HL-60 (cell line): ENCODE measurements at regions not wholly inside any gene's neighbourhood (a gene's known extent, or its start where the extent isn't known, plus 50 kb on each side); places are given as distances from the start of the nearest gene placed in this dataset.

Experiments used
- DNase-seq, 2 experiments: peaks; one replicate each; pipeline ENCODE4 v3.0.0-alpha.2; 2010 to 2020; ENCODE audit warnings: low read depth in 1 of 2, low spot score in 1 of 2
- H3K27ac ChIP-seq: fragments of 250-450 bp; sonication (Bioruptor Pico); replicated peaks from 2 replicates; pipeline ENCODE4 v1.5.1; 2020; ENCODE audit warnings: mild to moderate bottlenecking, moderate library complexity
- H3K27me3 ChIP-seq: fragments of 250-450 bp; sonication (Bioruptor Pico); 2 replicates; pipeline ENCODE4 v1.5.1; 2021; ENCODE audit warnings: mild to moderate bottlenecking, moderate library complexity; ENCODE audit not compliant: insufficient read depth, poor library complexity, severe bottlenecking
- H3K4me3 ChIP-seq: replicated peaks from 2 replicates; pipeline ENCODE4 v1.5.1; 2011; ENCODE audit warnings: mild to moderate bottlenecking, control low read depth, low read length; ENCODE audit not compliant: insufficient read depth
- GABPA ChIP-seq: IDR thresholded peaks from 2 replicates; pipeline ENCODE4 v1.6.1; 2012; ENCODE audit warnings: low read depth
- POLR2AphosphoS5 ChIP-seq: IDR thresholded peaks from 2 replicates; pipeline ENCODE4 v1.6.1; 2012; ENCODE audit warnings: low read depth
- SPI1 ChIP-seq: IDR thresholded peaks from 2 replicates; pipeline ENCODE4 v1.6.1; 2012; ENCODE audit warnings: low read depth, mild to moderate bottlenecking, borderline replicate concordance
- TF ChIP-seq, protein P1 (sequence below): IDR thresholded peaks from one replicate; pipeline ENCODE4 v1.5.1; 2011; ENCODE audit warnings: low read length, control low read depth, inconsistent platforms; ENCODE audit not compliant: insufficient read depth
- TF ChIP-seq, protein P2 (sequence below): IDR thresholded peaks from 2 replicates; pipeline ENCODE4 v1.6.1; 2012; ENCODE audit warnings: low read depth; ENCODE audit not compliant: insufficient replicate concordance

GRCh38 chr1:238916828-238917227 is 469.5 kb upstream of the CHRM3 start:
- Histone ChIP-seq H3K27ac (no peak overlapping the region), H3K4me3 (no peak overlapping the region), H3K27me3 (no peaks in the 10 kb centered on the region)
- no peak for DNase-seq
- TF ChIP-seq, protein P1, sequence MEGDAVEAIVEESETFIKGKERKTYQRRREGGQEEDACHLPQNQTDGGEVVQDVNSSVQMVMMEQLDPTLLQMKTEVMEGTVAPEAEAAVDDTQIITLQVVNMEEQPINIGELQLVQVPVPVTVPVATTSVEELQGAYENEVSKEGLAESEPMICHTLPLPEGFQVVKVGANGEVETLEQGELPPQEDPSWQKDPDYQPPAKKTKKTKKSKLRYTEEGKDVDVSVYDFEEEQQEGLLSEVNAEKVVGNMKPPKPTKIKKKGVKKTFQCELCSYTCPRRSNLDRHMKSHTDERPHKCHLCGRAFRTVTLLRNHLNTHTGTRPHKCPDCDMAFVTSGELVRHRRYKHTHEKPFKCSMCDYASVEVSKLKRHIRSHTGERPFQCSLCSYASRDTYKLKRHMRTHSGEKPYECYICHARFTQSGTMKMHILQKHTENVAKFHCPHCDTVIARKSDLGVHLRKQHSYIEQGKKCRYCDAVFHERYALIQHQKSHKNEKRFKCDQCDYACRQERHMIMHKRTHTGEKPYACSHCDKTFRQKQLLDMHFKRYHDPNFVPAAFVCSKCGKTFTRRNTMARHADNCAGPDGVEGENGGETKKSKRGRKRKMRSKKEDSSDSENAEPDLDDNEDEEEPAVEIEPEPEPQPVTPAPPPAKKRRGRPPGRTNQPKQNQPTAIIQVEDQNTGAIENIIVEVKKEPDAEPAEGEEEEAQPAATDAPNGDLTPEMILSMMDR, result no peak
- TF ChIP-seq POLR2AphosphoS5 (no peak), SPI1 (no peak), GABPA (no peak)
- TF ChIP-seq, protein P2, sequence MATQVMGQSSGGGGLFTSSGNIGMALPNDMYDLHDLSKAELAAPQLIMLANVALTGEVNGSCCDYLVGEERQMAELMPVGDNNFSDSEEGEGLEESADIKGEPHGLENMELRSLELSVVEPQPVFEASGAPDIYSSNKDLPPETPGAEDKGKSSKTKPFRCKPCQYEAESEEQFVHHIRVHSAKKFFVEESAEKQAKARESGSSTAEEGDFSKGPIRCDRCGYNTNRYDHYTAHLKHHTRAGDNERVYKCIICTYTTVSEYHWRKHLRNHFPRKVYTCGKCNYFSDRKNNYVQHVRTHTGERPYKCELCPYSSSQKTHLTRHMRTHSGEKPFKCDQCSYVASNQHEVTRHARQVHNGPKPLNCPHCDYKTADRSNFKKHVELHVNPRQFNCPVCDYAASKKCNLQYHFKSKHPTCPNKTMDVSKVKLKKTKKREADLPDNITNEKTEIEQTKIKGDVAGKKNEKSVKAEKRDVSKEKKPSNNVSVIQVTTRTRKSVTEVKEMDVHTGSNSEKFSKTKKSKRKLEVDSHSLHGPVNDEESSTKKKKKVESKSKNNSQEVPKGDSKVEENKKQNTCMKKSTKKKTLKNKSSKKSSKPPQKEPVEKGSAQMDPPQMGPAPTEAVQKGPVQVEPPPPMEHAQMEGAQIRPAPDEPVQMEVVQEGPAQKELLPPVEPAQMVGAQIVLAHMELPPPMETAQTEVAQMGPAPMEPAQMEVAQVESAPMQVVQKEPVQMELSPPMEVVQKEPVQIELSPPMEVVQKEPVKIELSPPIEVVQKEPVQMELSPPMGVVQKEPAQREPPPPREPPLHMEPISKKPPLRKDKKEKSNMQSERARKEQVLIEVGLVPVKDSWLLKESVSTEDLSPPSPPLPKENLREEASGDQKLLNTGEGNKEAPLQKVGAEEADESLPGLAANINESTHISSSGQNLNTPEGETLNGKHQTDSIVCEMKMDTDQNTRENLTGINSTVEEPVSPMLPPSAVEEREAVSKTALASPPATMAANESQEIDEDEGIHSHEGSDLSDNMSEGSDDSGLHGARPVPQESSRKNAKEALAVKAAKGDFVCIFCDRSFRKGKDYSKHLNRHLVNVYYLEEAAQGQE, result no peak

GRCh38 chr1:238914346-238914745 is 472.0 kb upstream of the CHRM3 start:
- Histone ChIP-seq H3K4me3 (no peak overlapping the region), H3K27me3 (no peaks in the 10 kb centered on the region), H3K27ac (no peak overlapping the region)
- no peak for DNase-seq
- TF ChIP-seq SPI1 (no peak), GABPA (no peak), POLR2AphosphoS5 (no peak)
- TF ChIP-seq, protein P2, result no peak
- TF ChIP-seq, protein P1, result no peak

DNA sequence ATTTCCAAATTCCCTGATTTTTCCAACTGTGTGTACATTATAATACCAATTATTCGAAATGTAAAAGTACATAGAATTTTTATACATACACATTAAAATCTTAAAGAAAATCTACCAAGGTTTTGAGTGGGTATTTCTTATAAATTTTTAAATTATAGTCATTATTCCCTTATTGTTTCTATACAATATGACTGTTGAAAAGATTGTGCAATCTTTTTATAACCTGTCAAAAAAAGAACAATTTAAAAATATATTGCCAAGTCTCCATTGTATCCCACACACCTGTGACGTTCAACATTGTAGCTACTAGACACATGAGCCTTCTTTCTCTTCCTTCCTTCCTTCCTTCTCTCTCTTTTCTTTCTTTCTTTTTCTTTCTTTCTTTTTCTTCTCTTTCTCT is 473.2 kb upstream of the CHRM3 start:
- H3K27me3 ChIP-seq, result no peaks in the 10 kb centered on the region
- TF ChIP-seq, protein P2, result no peak
- no peak for TF ChIP-seq GABPA
- TF ChIP-seq SPI1, result no peak
- TF ChIP-seq, protein P1, result no peak
- TF ChIP-seq POLR2AphosphoS5, result no peak
- no peak overlapping the region for H3K4me3 ChIP-seq
- DNase-seq, result no peak
- no peak overlapping the region for H3K27ac ChIP-seq
